ENCODE measurements at regions not wholly inside any gene's neighbourhood (a gene's known extent, or its start where the extent isn't known, plus 50 kb on each side); places are given as distances from the start of the nearest gene placed in this dataset.

- TF ChIP-seq CTCF (IDR thresholded peaks at IDR 0.05; ENCODE audit: poor library complexity, severe bottlenecking): no peak
- Histone ChIP-seq H3K4me3 (ENCODE audit: severe bottlenecking) (no peak overlapping the region), H3K9me3 (ENCODE audit: severe bottlenecking) (no peaks in the 10 kb centered on the region), H3K4me1 (ENCODE audit: insufficient read depth, poor library complexity, severe bottlenecking) (peaks cover 4% of the 10 kb centered on the region), H3K27ac (ENCODE audit: poor library complexity, severe bottlenecking) (no peak overlapping the region), H3K27me3 (ENCODE audit: insufficient read depth, poor library complexity, severe bottlenecking) (no peaks in the 10 kb centered on the region), H3K36me3 (ENCODE audit: low read depth) (no peaks in the 10 kb centered on the region)
- no peak for DNase-seq (ENCODE audit: low spot score)
- ATAC-seq (ENCODE audit: low read depth): no peak
Observed at GRCh38 chr15:93816815-93817214, 414.5 kb upstream of the MCTP2 start.

GRCh38 chr15:93811305-93811704 is 420.1 kb upstream of the MCTP2 start:
- ATAC-seq (ENCODE audit: low read depth): no peak
- TF ChIP-seq CTCF (IDR thresholded peaks at IDR 0.05; ENCODE audit: poor library complexity, severe bottlenecking): no peak
- Histone ChIP-seq H3K4me3 (ENCODE audit: severe bottlenecking) (no peak overlapping the region), H3K27ac (ENCODE audit: poor library complexity, severe bottlenecking) (no peak overlapping the region), H3K9me3 (ENCODE audit: severe bottlenecking) (no peaks in the 10 kb centered on the region), H3K4me1 (ENCODE audit: insufficient read depth, poor library complexity, severe bottlenecking) (peaks cover 4% of the 10 kb centered on the region), H3K27me3 (ENCODE audit: insufficient read depth, poor library complexity, severe bottlenecking) (no peaks in the 10 kb centered on the region), H3K36me3 (ENCODE audit: low read depth) (no peaks in the 10 kb centered on the region)
- DNase-seq (ENCODE audit: low spot score): no peak

- no peak for DNase-seq (ENCODE audit: low spot score)
- Histone ChIP-seq H3K4me3 (ENCODE audit: severe bottlenecking) (no peak overlapping the region), H3K4me1 (ENCODE audit: insufficient read depth, poor library complexity, severe bottlenecking) (peaks cover 4% of the 10 kb centered on the region), H3K36me3 (ENCODE audit: low read depth) (no peaks in the 10 kb centered on the region), H3K9me3 (ENCODE audit: severe bottlenecking) (no peaks in the 10 kb centered on the region), H3K27me3 (ENCODE audit: insufficient read depth, poor library complexity, severe bottlenecking) (no peaks in the 10 kb centered on the region), H3K27ac (ENCODE audit: poor library complexity, severe bottlenecking) (no peak overlapping the region)
- no peak for ATAC-seq (ENCODE audit: low read depth)
- no peak for TF ChIP-seq CTCF (IDR thresholded peaks at IDR 0.05; ENCODE audit: poor library complexity, severe bottlenecking)
Observed at GRCh38 chr15:93809516-93809915, 421.8 kb upstream of the MCTP2 start.

- no peak for ATAC-seq (ENCODE audit: low read depth)
- TF ChIP-seq CTCF (IDR thresholded peaks at IDR 0.05; ENCODE audit: poor library complexity, severe bottlenecking): no peak
Observed at GRCh38 chr15:93803421-93804152, 427.8 kb upstream of the MCTP2 start.

GRCh38 chr15:93801206-93801605 is 430.2 kb upstream of the MCTP2 start:
- Histone ChIP-seq H3K4me1 (ENCODE audit: insufficient read depth, poor library complexity, severe bottlenecking) (peaks cover 2% of the 10 kb centered on the region), H3K36me3 (ENCODE audit: low read depth) (no peaks in the 10 kb centered on the region), H3K27me3 (ENCODE audit: insufficient read depth, poor library complexity, severe bottlenecking) (no peaks in the 10 kb centered on the region), H3K4me3 (ENCODE audit: severe bottlenecking) (no peak overlapping the region), H3K9me3 (ENCODE audit: severe bottlenecking) (no peaks in the 10 kb centered on the region), H3K27ac (ENCODE audit: poor library complexity, severe bottlenecking) (no peak overlapping the region)
- no peak for TF ChIP-seq CTCF (IDR thresholded peaks at IDR 0.05; ENCODE audit: poor library complexity, severe bottlenecking)
- peak; percentile 65 for ATAC-seq (ENCODE audit: low read depth)
- DNase-seq (ENCODE audit: low spot score): no peak

More at GRCh38 chr15:93803421-93804152, 427.8 kb upstream of the MCTP2 start:
- peaks cover 2% of the 10 kb centered on the region for H3K4me1 ChIP-seq (ENCODE audit: insufficient read depth, poor library complexity, severe bottlenecking)
- no peaks in the 10 kb centered on the region for H3K9me3 ChIP-seq (ENCODE audit: severe bottlenecking)
- no peaks in the 10 kb centered on the region for H3K36me3 ChIP-seq (ENCODE audit: low read depth)
- no peak for DNase-seq (ENCODE audit: low spot score)
- H3K27me3 ChIP-seq (ENCODE audit: insufficient read depth, poor library complexity, severe bottlenecking): no peaks in the 10 kb centered on the region
- H3K4me3 ChIP-seq (ENCODE audit: severe bottlenecking): no peak overlapping the region
- H3K27ac ChIP-seq (ENCODE audit: poor library complexity, severe bottlenecking): no peak overlapping the region

All from RWPE2 (cell line).